ENCODE measurements at regions not wholly inside any gene's neighbourhood (a gene's known extent, or its start where the extent isn't known, plus 50 kb on each side); places are given as distances from the start of the nearest gene placed in this dataset.

GRCh38 chr7:136139417-136139816 lies 162.3 kb upstream of the MTPN start:
- Histone ChIP-seq H4K91ac (ENCODE audit: insufficient read depth, low read depth, low read length) (no peak overlapping the region), H3K27ac (ENCODE audit: insufficient read depth, low read length) (no peak overlapping the region), H2AK9ac (replicated peaks; ENCODE audit: low read depth, low read length, poor library complexity) (no peak overlapping the region), H2BK120ac (ENCODE audit: low read depth, low read length) (no peak overlapping the region), H3K9me1 (ENCODE audit: insufficient read depth, low read length) (no peaks in the 10 kb centered on the region), H2BK5ac (ENCODE audit: low read depth, low read length, poor library complexity, severe bottlenecking) (no peak overlapping the region), H4K20me1 (ENCODE audit: insufficient read depth, low read length) (no peaks in the 10 kb centered on the region), H3K18ac (ENCODE audit: low read depth, low read length) (no peak overlapping the region), H3K79me1 (ENCODE audit: low read depth in 1 of 2, low read length in 2 of 2) (no peaks in the 10 kb centered on the region), H3K36me3 (ENCODE audit: control insufficient read depth, insufficient read depth, low read length) (no peaks in the 10 kb centered on the region), H3K9me3 (ENCODE audit: control insufficient read depth, insufficient read depth, low read length) (no peaks in the 10 kb centered on the region), H3K56ac (ENCODE audit: extremely low read depth, insufficient read depth, low read length) (no peak overlapping the region), H4K8ac (ENCODE audit: low read depth in 2 of 2, low read length in 2 of 2) (no peak overlapping the region), H2AK5ac (ENCODE audit: low read depth, low read length) (no peak overlapping the region), H3K4me1 (ENCODE audit: control insufficient read depth, insufficient read depth, low read length) (no peaks in the 10 kb centered on the region), H2BK15ac (ENCODE audit: low read depth, low read length) (no peak overlapping the region), H3K27me3 (ENCODE audit: control insufficient read depth, insufficient read depth, low read length) (no peaks in the 10 kb centered on the region; the same call in 1 of the 2 replicates), H3K4ac (ENCODE audit: low read depth, low read length) (no peak overlapping the region), H3K4me3 (ENCODE audit: insufficient read depth, low read depth, low read length) (no peak overlapping the region), H2AFZ (replicated peaks; ENCODE audit: low read length, poor library complexity) (no peak overlapping the region), H2BK20ac (ENCODE audit: low read depth, low read length) (no peak overlapping the region), H3K14ac (replicated peaks; ENCODE audit: low read depth, low read length) (no peak overlapping the region), H3K23ac (ENCODE audit: low read depth, low read length) (no peak overlapping the region), H3K9ac (ENCODE audit: low read depth, low read length) (no peak overlapping the region), H4K5ac (ENCODE audit: low read depth, low read length) (no peak overlapping the region), H3K4me2 (ENCODE audit: low read depth, low read length) (no peak overlapping the region)
- ATAC-seq (ENCODE audit: low read depth) (no peak), DNase-seq (no peak)
- TF ChIP-seq RAD21 (IDR thresholded peaks at IDR 0.05; ENCODE audit: low read length) = no peak
- no peak for TF ChIP-seq MAZ (IDR thresholded peaks at IDR 0.05; ENCODE audit: borderline replicate concordance, low read depth, low read length)
- no peak for TF ChIP-seq RFX5 (IDR thresholded peaks at IDR 0.05; ENCODE audit: low read depth, low read length)
- TF ChIP-seq MAFK (IDR thresholded peaks at IDR 0.05; ENCODE audit: low read depth, low read length) = no peak
- TF ChIP-seq SMC3 (IDR thresholded peaks at IDR 0.05; ENCODE audit: low read depth, low read length) = no peak
- no peak for TF ChIP-seq CTCF (conservative IDR thresholded peaks at IDR 0.05; ENCODE audit: low read depth, low read length)
- no peak for TF ChIP-seq MXI1 (IDR thresholded peaks at IDR 0.05; ENCODE audit: borderline replicate concordance, low read depth, low read length)
- no peak for TF ChIP-seq CHD1 (IDR thresholded peaks at IDR 0.05; ENCODE audit: low read depth, low read length)
- no peak for TF ChIP-seq FOS (IDR thresholded peaks at IDR 0.05; ENCODE audit: low read depth, low read length)
- no peak for TF ChIP-seq BHLHE40 (IDR thresholded peaks at IDR 0.05; ENCODE audit: low read depth, low read length)
- no peak for TF ChIP-seq RCOR1 (IDR thresholded peaks at IDR 0.05; ENCODE audit: insufficient replicate concordance, low read length)
- TF ChIP-seq, protein P1, sequence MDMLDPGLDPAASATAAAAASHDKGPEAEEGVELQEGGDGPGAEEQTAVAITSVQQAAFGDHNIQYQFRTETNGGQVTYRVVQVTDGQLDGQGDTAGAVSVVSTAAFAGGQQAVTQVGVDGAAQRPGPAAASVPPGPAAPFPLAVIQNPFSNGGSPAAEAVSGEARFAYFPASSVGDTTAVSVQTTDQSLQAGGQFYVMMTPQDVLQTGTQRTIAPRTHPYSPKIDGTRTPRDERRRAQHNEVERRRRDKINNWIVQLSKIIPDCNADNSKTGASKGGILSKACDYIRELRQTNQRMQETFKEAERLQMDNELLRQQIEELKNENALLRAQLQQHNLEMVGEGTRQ (IDR thresholded peaks at IDR 0.05; ENCODE audit: low read depth, low read length) = no peak
- no peak for TF ChIP-seq NFE2L2 (IDR thresholded peaks at IDR 0.05; ENCODE audit: low read depth, low read length)
- BruUV-seq (replicated peaks) = no TSS peak
- ChIA-PET POLR2A (ENCODE audit: unreplicated experiment) (no interaction called here), CTCF (no interaction called here)
- in situ Hi-C loops (cut with MboI; ENCODE audit: low sequenced_read_pairs) = no loop called here
- dilution Hi-C loops (cut with HindIII; ENCODE audit: low sequenced_read_pairs, unreplicated experiment) = no loop called here
- WGBS, 2 experiments (ENCODE audit: extremely low coverage in 2 of 2, insufficient read length in 1 of 2) = 35% methylated on average over 3 of the region's 6 CpGs; no CpG with 5 or more reads in 1 of the 2 experiments
- intact Hi-C loops (cut with micrococcal nuclease) = no loop called here
